ENCODE measurements at regions not wholly inside any gene's neighbourhood (a gene's known extent, or its start where the extent isn't known, plus 50 kb on each side); places are given as distances from the start of the nearest gene placed in this dataset.

- DNase-seq = no peak
Measured at GRCh38 chr4:59243038-59243437, 1957.1 kb upstream of the ADGRL3 start.

GRCh38 chr4:59247032-59247431 is 1953.1 kb upstream of the ADGRL3 start:
- no peak for DNase-seq

- DNase-seq = no peak
Measured at GRCh38 chr4:59248313-59248712, 1951.8 kb upstream of the ADGRL3 start.

- DNase-seq = no peak
Measured at GRCh38 chr4:59249110-59249509, 1951.0 kb upstream of the ADGRL3 start.

DNA sequence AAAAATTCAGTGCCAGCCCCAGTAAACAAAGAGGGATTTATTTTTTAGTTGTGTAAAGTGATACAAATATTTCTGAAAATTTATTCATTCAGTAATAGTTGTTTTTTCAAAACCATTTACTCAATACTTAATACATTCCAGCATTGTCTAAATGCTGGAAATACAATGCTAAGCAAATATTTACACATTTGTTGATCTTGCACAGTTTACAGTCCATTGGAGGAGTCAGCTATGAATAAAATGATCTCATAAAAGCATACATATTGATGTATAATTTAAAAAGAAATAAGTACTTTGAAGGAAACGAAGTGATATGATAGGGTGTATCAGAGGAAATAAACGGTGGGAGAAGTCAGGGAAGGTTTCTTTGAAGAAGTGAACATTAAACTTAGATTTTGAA is 1942.1 kb upstream of the ADGRL3 start:
- DNase-seq = no peak

GRCh38 chr4:59307609-59308008 is 1892.5 kb upstream of the ADGRL3 start:
- no peak for DNase-seq

GRCh38 chr4:59314637-59315036 is 1885.5 kb upstream of the ADGRL3 start:
- no peak for DNase-seq

DNA sequence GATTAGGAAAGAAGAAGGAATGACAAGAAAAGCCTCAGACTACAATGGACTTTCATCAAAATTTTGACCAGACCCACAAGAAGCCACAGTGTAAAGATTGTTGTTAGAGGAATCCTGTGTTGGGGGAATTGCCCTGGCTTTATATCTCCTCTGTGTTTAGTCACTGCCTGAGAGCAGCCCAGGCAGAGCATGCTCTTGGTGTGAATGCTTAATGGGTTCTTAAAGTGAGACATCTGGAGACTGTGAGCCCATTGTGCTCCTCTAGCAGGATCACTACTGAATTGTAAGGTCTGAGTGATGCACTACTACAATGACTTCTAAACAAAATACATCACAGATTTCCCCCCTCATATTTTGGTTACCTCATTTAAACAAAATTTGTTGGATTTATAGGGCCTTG is 1860.5 kb upstream of the ADGRL3 start:
- no peak for DNase-seq

DNA sequence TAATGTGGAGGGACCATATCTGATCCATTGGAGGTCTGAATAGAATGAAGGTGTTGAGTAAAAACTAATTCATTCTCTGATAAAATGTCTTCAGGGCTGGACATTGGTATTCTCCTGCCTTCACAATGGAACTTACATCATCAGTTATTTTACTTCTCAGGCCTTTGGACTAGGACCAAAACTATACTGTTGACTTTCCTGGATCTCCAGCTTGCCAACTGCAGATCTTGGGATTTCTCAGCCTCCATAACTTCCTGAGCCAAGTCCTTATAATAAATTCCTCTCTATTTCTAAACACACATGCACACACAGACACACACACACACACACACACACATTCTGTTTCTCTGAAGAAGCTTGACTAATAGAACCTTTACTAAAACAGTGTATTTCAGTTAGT is 1858.6 kb upstream of the ADGRL3 start:
- DNase-seq = no peak

GRCh38 chr4:59348949-59349348 is 1851.2 kb upstream of the ADGRL3 start:
- DNase-seq = no peak

DNA sequence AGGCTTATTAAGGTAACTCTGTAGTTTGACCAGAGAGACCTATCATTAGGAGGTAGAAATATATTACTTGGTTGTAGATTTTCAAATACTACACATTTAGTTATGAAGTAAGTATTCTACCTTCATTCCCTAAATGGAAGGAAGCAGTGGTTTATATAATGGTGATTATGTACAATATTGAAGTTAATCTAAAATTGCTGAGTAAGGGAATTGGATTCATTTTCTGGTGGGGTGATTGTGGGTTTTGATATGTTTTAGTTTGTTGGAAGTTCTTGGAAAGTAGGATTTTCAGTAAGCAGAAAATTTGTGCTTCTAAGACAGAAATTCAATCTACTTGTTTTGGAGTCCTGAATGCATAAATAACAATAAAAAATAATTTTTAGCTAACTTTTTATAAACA is 1830.9 kb upstream of the ADGRL3 start:
- no peak for DNase-seq

GRCh38 chr4:59374416-59374815 is 1825.7 kb upstream of the ADGRL3 start:
- DNase-seq = no peak

DNA sequence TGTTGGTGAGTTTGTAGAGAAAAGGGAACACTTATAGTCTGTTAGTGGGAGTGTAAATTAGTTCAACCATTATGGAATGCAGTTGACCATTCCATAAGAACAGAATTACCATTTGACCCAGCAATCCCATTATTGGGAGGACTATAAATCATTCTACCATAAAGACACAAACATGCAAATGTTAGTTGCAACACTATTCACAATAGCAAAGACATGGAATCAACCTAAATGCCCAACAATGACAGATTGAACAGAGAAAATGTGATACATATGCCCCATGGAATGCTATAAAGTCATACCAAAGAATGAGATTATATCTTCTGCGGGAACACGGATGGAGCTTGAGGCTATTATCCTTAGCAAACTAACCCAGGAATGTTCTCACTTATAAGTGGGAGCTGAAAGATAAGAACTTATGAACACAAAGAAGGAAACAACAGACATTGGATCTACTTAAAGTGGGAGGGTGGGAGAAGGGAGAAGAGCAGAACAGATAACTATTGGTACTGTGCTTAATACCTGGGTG is 1819.2 kb upstream of the ADGRL3 start:
- no peak for DNase-seq

DNA sequence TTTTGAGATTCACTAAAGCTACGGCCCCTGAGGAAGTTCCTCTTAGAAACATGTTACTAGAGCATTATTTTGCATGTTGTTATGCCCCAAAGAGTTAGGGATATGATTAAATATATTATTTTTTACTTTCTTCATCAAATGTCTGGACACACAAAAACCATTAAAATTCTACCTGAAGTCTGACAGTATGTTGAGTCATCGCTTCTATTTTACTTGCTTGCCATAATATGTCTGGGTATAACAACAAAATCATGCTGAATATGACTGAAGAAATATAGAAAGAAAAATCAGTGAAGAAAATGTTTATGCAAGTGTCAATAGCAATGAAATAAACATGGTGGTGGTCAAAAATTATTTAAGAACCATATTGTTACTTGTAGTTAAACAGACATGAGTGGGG is 1818.5 kb upstream of the ADGRL3 start:
- no peak for DNase-seq

- DNase-seq = no peak
Measured at GRCh38 chr4:59387759-59388758, 1812.1 kb upstream of the ADGRL3 start.

DNA sequence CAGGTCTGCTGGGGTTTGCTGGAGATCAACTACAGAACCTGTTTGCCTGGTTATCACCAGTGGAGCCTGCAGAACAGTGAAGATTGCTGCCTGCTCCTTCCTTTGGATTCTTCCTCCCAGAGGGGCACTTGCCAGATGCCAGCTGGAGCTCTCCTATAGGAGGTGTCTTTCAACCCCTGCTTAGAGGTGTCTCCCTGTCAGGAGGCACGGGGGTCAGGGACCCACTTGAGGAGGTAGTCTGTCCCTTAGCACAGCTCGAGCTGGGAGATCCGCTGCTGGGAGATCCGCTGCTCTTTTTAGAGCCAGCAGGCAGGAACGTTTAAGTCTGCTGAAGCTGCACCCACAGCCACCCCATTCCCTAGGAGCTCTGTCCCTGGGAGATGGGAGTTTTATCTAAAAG is 1806.3 kb upstream of the ADGRL3 start:
- DNase-seq = no peak

GRCh38 chr4:59400334-59400733 is 1799.8 kb upstream of the ADGRL3 start:
- DNase-seq = no peak

GRCh38 chr4:59409647-59410046 is 1790.5 kb upstream of the ADGRL3 start:
- DNase-seq = no peak

DNA sequence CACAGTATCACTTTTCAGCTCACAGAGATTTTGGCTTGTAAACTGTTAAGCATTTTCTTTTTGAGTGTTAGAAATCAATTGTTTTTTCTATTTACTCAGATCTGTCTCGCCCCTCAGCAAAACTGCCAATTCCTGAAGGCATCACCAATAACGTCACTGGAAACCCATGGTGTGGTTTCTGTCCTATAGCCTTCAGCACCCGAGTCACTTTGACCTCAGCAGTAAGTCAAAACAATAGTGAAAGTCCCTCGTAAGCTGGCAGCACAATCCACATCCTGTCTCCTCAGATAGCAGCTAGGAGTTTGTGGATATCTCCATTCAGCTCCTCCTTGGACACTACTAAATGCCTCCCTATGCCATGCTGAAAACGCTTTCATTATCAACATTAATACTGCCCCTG is 1787.4 kb upstream of the ADGRL3 start:
- no peak for DNase-seq

DNA sequence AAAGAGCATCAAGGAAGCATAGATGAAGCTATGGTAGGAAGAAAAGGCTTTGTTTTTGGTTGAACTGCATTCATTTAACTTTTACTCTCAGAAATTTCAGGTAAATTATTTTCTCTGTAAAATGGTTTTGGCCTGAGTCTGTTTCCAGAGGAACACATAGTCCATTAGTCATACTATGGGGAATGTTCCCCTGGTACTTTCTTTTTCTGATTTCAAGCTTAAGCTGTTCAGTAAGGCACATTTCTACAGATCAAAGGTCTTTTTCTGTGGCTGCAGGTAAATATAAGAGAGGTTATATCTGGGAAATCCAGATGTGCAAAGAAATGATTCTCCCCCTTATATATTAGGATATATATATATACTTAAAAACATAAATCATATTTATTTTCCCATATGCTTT is 1744.4 kb upstream of the ADGRL3 start:
- no peak for DNase-seq

DNA sequence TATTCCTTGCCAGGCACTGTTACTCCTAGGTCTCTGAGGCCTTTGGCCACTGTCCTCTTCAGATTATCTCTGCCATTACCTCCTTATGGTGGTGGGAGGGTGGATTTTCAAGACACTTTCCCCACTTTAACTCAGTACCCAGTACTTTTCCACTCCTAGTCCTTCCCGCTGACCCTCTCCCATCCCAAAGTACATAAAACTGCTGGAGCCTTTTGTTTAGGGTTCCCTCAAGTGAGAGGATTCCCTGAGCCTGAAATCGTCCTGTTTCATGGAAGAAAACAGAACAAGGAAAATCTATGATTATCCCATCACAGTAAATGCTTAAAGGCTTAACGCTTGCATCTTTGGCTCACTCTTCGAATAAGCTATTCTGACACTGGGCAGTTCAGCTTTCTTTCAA is 1742.5 kb upstream of the ADGRL3 start:
- DNase-seq = no peak

- no peak for DNase-seq
Measured at GRCh38 chr4:59484944-59485343, 1715.2 kb upstream of the ADGRL3 start.

DNA sequence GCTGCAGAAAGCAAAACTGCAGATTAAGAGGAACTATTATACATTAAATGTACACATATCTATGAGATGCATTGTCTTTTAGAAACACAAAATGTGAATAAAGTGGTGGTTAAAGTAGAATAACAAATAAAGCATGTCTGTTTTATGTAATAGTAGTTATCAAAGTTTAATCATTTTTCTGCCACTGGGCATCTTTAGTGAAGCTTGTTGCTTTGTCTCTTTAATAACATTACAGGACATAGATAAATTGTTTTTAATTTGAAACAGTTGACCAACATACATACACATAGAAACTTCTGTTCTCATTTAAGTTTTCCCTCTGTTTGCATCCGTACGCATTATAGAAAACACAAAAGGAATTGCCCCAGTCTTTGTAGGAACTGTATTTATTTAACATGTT is 1700.0 kb upstream of the ADGRL3 start:
- DNase-seq = no peak

DNA sequence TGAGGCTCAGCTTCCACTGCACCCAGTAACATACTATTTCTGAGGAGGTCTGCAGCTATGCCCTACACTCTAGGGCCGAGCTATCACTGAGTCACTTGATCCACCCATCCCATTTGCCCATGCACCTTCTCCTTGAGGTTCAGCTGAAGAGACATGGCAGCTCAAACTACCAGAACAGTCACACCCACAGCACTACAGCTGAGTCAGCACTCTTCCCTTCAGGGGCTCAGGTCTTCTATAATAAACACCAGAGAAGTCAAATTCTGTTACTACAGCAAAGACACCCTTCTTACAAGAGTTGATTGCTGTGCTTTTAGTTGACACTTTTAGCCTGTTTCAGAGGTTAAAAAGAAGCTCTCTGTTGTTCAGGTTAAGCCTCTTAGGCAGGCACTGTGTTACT is 1696.4 kb upstream of the ADGRL3 start:
- DNase-seq = no peak
